Natural killer cell treated with Interleukin-12 subunit alpha and Interleukin-12 subunit beta and Interleukin-15 and Interleukin-18, amount 100 ng/mL, for 72 hours (primary cell): ENCODE measurements at regions not wholly inside any gene's neighbourhood (a gene's known extent, or its start where the extent isn't known, plus 50 kb on each side); places are given as distances from the start of the nearest gene placed in this dataset.
"Not testable (repeated sequence)": the region's sequence is repeated elsewhere in the genome, so short reads cannot be mapped to it uniquely, and the experiment has no call there.

ENCODE experiments used
- ATAC-seq, 2 donors: fragments of 150-1000 bp; cut with Tn5 transposase in 1 of 2; sonication (Bioruptor Pico), chemical (Tn5 transposase) in 1 of 2; 2 replicates each; pipeline ENCODE4 v1.10.0; 2021
- DNase-seq: peaks from one replicate; pipeline ENCODE4 v3.0.0; 2022; ENCODE audit warnings: low spot score
- H3K27ac Mint-ChIP-seq, 2 donors: 1 replicate in 1 of 2; 2 replicates in 1 of 2; pipeline ENCODE4 v1.8.0; 2022; ENCODE audit warnings: mixed read lengths in 2 of 2, mild to moderate bottlenecking in 1 of 2, moderate library complexity in 1 of 2
- H3K27me3 Mint-ChIP-seq, 2 donors: 1 replicate in 1 of 2; 2 replicates in 1 of 2; pipeline ENCODE4 v1.8.0; 2022; ENCODE audit warnings: mixed read lengths in 2 of 2
- H3K36me3 Mint-ChIP-seq: one replicate; pipeline ENCODE4 v1.8.0; 2022; ENCODE audit warnings: mixed read lengths
- H3K4me1 Mint-ChIP-seq, 2 donors: 1 replicate in 1 of 2; 2 replicates in 1 of 2; pipeline ENCODE4 v1.8.0; 2022; ENCODE audit warnings: low read depth in 2 of 2, mixed read lengths in 2 of 2, mild to moderate bottlenecking in 1 of 2
- H3K4me3 Mint-ChIP-seq: one replicate; pipeline ENCODE4 v1.8.0; 2022; ENCODE audit warnings: mixed read lengths
- H3K9me3 Mint-ChIP-seq: 2 replicates; pipeline ENCODE4 v1.8.0; 2022; ENCODE audit warnings: mixed read lengths

- DNase-seq, H3K4me1 Mint-ChIP-seq, H3K36me3 Mint-ChIP-seq, H3K27ac Mint-ChIP-seq, H3K9me3 Mint-ChIP-seq, ATAC-seq: not testable (repeated sequence)
- peaks cover 5 to 16% of the 10 kb centered on the region in 2 donors for H3K27me3 Mint-ChIP-seq
- peak overlapping the region; percentile 36 for H3K4me3 Mint-ChIP-seq
These were observed 122.0 kb upstream of the PRSS1 start for GRCh38 chr7:142627223-142627622.

GRCh38 chr7:142626420-142627035 lies 122.7 kb upstream of the PRSS1 start:
- Mint-ChIP-seq H3K36me3 (no peaks in the 10 kb centered on the region), H3K27ac (no peak overlapping the region), H3K4me1 (peaks cover 0 to 2% of the 10 kb centered on the region in 2 donors), H3K27me3 (peaks cover 0 to 9% of the 10 kb centered on the region in 2 donors), H3K4me3 (peak overlapping the region; percentile 36), H3K9me3 (no peaks in the 10 kb centered on the region)
- ATAC-seq (peak; percentile 79 to 81), DNase-seq (peak; percentile 73)

- H3K9me3 Mint-ChIP-seq, H3K27ac Mint-ChIP-seq, H3K36me3 Mint-ChIP-seq, H3K27me3 Mint-ChIP-seq, H3K4me3 Mint-ChIP-seq, ATAC-seq, H3K4me1 Mint-ChIP-seq, DNase-seq: not testable (repeated sequence)
These were observed 124.1 kb upstream of the PRSS1 start for GRCh38 chr7:142625216-142625615.

GRCh38 chr7:142620402-142620801 lies 128.9 kb upstream of the PRSS1 start:
- H3K4me3 Mint-ChIP-seq: no peak overlapping the region
- peaks cover 5 to 20% of the 10 kb centered on the region in 2 donors for H3K27me3 Mint-ChIP-seq

GRCh38 chr7:142618655-142619351 lies 130.5 kb upstream of the PRSS1 start:
- Mint-ChIP-seq H3K4me1 (no peaks in the 10 kb centered on the region), H3K27ac (no peak overlapping the region), H3K36me3 (no peaks in the 10 kb centered on the region), H3K9me3 (no peaks in the 10 kb centered on the region), H3K4me3 (no peak overlapping the region), H3K27me3 (peaks cover 8 to 20% of the 10 kb centered on the region in 2 donors)
- ATAC-seq (no peak), DNase-seq (no peak)

More at GRCh38 chr7:142620402-142620801, 128.9 kb upstream of the PRSS1 start:
- no peak for ATAC-seq
- Mint-ChIP-seq H3K4me1 (no peaks in the 10 kb centered on the region), H3K9me3 (no peaks in the 10 kb centered on the region), H3K27ac (no peak overlapping the region), H3K36me3 (no peaks in the 10 kb centered on the region)
- no peak for DNase-seq

GRCh38 chr7:142616842-142617241 lies 132.4 kb upstream of the PRSS1 start:
- Mint-ChIP-seq H3K27ac (no peak overlapping the region), H3K4me3 (no peak overlapping the region), H3K9me3 (no peaks in the 10 kb centered on the region), H3K4me1 (no peaks in the 10 kb centered on the region), H3K36me3 (no peaks in the 10 kb centered on the region), H3K27me3 (peaks cover 8 to 20% of the 10 kb centered on the region in 2 donors)
- ATAC-seq (no peak), DNase-seq (no peak)

GRCh38 chr7:142616121-142616643 lies 133.1 kb upstream of the PRSS1 start:
- no peak overlapping the region for H3K4me3 Mint-ChIP-seq
- no peaks in the 10 kb centered on the region for H3K9me3 Mint-ChIP-seq
- DNase-seq: no peak
- no peak overlapping the region for H3K27ac Mint-ChIP-seq
- peaks cover 8 to 20% of the 10 kb centered on the region in 2 donors for H3K27me3 Mint-ChIP-seq
- no peaks in the 10 kb centered on the region for H3K36me3 Mint-ChIP-seq
- no peak for ATAC-seq
- no peaks in the 10 kb centered on the region for H3K4me1 Mint-ChIP-seq

- Mint-ChIP-seq H3K27me3 (peaks cover 8 to 18% of the 10 kb centered on the region in 2 donors), H3K4me3 (no peak overlapping the region), H3K4me1 (no peaks in the 10 kb centered on the region), H3K36me3 (no peaks in the 10 kb centered on the region), H3K27ac (no peak overlapping the region), H3K9me3 (no peaks in the 10 kb centered on the region)
- DNase-seq (no peak), ATAC-seq (no peak)
These were observed 133.8 kb upstream of the PRSS1 start for GRCh38 chr7:142615508-142615907.

GRCh38 chr7:142614116-142614515 lies 135.2 kb upstream of the PRSS1 start:
- no peaks in the 10 kb centered on the region for H3K9me3 Mint-ChIP-seq
- H3K27me3 Mint-ChIP-seq: peaks cover 6 to 17% of the 10 kb centered on the region in 2 donors
- no peaks in the 10 kb centered on the region for H3K36me3 Mint-ChIP-seq
- H3K4me3 Mint-ChIP-seq: no peak overlapping the region
- H3K4me1 Mint-ChIP-seq: no peaks in the 10 kb centered on the region
- DNase-seq (no peak), ATAC-seq (no peak)
- no peak overlapping the region for H3K27ac Mint-ChIP-seq

GRCh38 chr7:142612237-142612881 lies 136.9 kb upstream of the PRSS1 start:
- no peak overlapping the region for H3K27ac Mint-ChIP-seq
- DNase-seq (no peak), ATAC-seq (no peak)
- peaks cover 7 to 11% of the 10 kb centered on the region in 2 donors for H3K27me3 Mint-ChIP-seq
- H3K9me3 Mint-ChIP-seq: no peaks in the 10 kb centered on the region
- no peaks in the 10 kb centered on the region for H3K36me3 Mint-ChIP-seq
- H3K4me3 Mint-ChIP-seq: no peak overlapping the region
- no peaks in the 10 kb centered on the region for H3K4me1 Mint-ChIP-seq

GRCh38 chr7:142611566-142612236 lies 137.6 kb upstream of the PRSS1 start:
- Mint-ChIP-seq H3K4me3 (no peak overlapping the region), H3K9me3 (no peaks in the 10 kb centered on the region), H3K4me1 (no peaks in the 10 kb centered on the region)

GRCh38 chr7:142608630-142609428 lies 140.4 kb upstream of the PRSS1 start:
- Mint-ChIP-seq H3K4me1 (peaks cover 0 to under 1% of the 10 kb centered on the region in 2 donors), H3K4me3 (no peak overlapping the region), H3K9me3 (no peaks in the 10 kb centered on the region), H3K27ac (no peak overlapping the region), H3K27me3 (peaks cover 7 to 15% of the 10 kb centered on the region in 2 donors), H3K36me3 (no peaks in the 10 kb centered on the region)
- no peak for DNase-seq
- ATAC-seq: no peak

More at GRCh38 chr7:142611566-142612236, 137.6 kb upstream of the PRSS1 start:
- Mint-ChIP-seq H3K36me3 (no peaks in the 10 kb centered on the region), H3K27me3 (peaks cover 7% of the 10 kb centered on the region in 2 donors), H3K27ac (no peak overlapping the region)
- ATAC-seq: no peak
- DNase-seq: no peak

- no peaks in the 10 kb centered on the region for H3K9me3 Mint-ChIP-seq
- no peaks in the 10 kb centered on the region for H3K36me3 Mint-ChIP-seq
- H3K27ac Mint-ChIP-seq: no peak overlapping the region
- H3K4me1 Mint-ChIP-seq: peaks cover 0 to 2% of the 10 kb centered on the region in 2 donors
- DNase-seq: no peak
- no peak for ATAC-seq
- no peak overlapping the region for H3K4me3 Mint-ChIP-seq
- peaks cover 7 to 19% of the 10 kb centered on the region in 2 donors for H3K27me3 Mint-ChIP-seq
These were observed 141.9 kb upstream of the PRSS1 start for GRCh38 chr7:142607351-142607750.
